ENCODE measurements at regions not wholly inside any gene's neighbourhood (a gene's known extent, or its start where the extent isn't known, plus 50 kb on each side); places are given as distances from the start of the nearest gene placed in this dataset.

DNA sequence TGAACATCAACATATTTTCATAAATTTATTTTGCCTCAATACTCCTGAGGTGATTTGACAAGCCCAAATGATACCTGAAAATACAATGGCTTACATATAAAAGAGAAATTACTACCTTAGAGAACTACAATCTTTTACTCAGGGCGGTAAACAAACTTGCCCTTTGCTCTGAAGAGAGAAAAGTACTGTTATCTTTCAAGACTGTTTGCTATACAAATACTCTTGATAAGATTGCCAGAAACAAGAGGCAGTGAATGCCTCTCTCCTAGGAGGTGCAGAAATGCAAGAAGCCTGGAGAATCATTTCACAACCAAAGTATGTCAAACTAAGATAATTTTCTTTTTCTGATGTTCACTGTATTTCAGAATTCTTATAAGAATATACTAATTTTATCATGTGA, 160.3 kb downstream of the ALX1 start:
- WGBS: 52% methylated on average over 1 of the region's 1 CpG
- no peaks in the 10 kb centered on the region for H3K36me3 ChIP-seq
- no peaks in the 10 kb centered on the region for H3K9me3 ChIP-seq
- no peaks in the 10 kb centered on the region for H3K4me1 ChIP-seq (replicated peaks)
- no peak overlapping the region for H3K4me3 ChIP-seq
- no peak overlapping the region for H3K27ac ChIP-seq
- TF ChIP-seq POLR2A (IDR thresholded peaks at IDR 0.05): no peak
- intact Hi-C loops (cut with DNase I): no loop called here
- no peaks in the 10 kb centered on the region for H3K27me3 ChIP-seq (replicated peaks; ENCODE audit: insufficient read depth)
- no peak for DNase-seq (ENCODE audit: low spot score)

DNA sequence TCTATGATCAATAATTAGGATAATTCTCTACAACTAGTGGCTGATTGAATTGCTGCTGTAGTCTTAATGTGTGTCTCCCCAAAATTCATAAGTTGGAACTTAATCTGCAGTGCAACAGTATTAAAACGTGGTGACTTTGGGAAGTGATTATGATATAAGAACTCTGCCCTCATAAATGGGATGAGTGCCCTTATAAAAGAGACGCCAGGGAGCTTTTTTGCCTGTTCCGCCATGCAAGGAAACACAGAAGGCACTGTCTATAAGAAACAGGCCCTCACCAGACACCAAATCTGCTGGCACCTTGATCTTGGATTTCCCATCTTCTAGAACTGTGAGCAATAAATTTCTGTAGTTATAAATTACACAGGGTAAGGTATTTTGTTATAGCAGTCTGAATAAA, 161.0 kb downstream of the ALX1 start:
- no peaks in the 10 kb centered on the region for H3K36me3 ChIP-seq
- H3K27me3 ChIP-seq (replicated peaks; ENCODE audit: insufficient read depth): no peaks in the 10 kb centered on the region
- no peak overlapping the region for H3K27ac ChIP-seq
- DNase-seq (ENCODE audit: low spot score): no peak
- 34% methylated on average over 3 of the region's 3 CpGs for WGBS
- no peak overlapping the region for H3K4me3 ChIP-seq
- H3K4me1 ChIP-seq (replicated peaks): no peaks in the 10 kb centered on the region
- intact Hi-C loops (cut with DNase I): no loop called here
- no peaks in the 10 kb centered on the region for H3K9me3 ChIP-seq
- TF ChIP-seq POLR2A (IDR thresholded peaks at IDR 0.05): no peak
- TF ChIP-seq, protein P1, sequence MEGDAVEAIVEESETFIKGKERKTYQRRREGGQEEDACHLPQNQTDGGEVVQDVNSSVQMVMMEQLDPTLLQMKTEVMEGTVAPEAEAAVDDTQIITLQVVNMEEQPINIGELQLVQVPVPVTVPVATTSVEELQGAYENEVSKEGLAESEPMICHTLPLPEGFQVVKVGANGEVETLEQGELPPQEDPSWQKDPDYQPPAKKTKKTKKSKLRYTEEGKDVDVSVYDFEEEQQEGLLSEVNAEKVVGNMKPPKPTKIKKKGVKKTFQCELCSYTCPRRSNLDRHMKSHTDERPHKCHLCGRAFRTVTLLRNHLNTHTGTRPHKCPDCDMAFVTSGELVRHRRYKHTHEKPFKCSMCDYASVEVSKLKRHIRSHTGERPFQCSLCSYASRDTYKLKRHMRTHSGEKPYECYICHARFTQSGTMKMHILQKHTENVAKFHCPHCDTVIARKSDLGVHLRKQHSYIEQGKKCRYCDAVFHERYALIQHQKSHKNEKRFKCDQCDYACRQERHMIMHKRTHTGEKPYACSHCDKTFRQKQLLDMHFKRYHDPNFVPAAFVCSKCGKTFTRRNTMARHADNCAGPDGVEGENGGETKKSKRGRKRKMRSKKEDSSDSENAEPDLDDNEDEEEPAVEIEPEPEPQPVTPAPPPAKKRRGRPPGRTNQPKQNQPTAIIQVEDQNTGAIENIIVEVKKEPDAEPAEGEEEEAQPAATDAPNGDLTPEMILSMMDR (IDR thresholded peaks at IDR 0.05): no peak
- no peak for TF ChIP-seq POLR2AphosphoS5 (IDR thresholded peaks at IDR 0.05)

DNA sequence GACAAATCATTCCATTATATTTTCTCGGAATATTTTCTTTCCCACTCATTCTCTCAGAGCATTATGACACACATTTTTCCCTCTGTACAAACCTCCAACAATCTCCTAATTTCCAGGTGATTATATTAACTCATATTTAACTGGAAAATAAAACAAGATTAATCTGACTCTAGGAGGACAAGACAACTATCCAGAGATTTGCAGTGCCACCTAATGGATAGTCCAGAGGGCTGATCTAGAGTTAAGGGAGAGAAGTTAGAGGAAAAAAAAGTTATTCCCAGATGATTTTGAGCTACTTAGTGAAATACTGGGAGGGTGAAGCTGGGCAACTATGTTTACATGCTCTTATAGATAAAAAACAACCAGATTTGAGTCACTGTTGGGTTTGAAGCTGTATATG, 161.7 kb downstream of the ALX1 start:
- Histone ChIP-seq H3K36me3 (no peaks in the 10 kb centered on the region), H3K27ac (no peak overlapping the region), H3K9me3 (no peaks in the 10 kb centered on the region), H3K27me3 (replicated peaks; ENCODE audit: insufficient read depth) (no peaks in the 10 kb centered on the region), H3K4me1 (replicated peaks) (no peaks in the 10 kb centered on the region), H3K4me3 (no peak overlapping the region)
- 80% methylated on average over 1 of the region's 1 CpG for WGBS
- no peak for DNase-seq (ENCODE audit: low spot score)
- TF ChIP-seq POLR2A (IDR thresholded peaks at IDR 0.05): no peak
- no peak for TF ChIP-seq POLR2AphosphoS5 (IDR thresholded peaks at IDR 0.05)
- TF ChIP-seq, protein P1 (IDR thresholded peaks at IDR 0.05): no peak
- intact Hi-C loops (cut with DNase I): no loop called here

DNA sequence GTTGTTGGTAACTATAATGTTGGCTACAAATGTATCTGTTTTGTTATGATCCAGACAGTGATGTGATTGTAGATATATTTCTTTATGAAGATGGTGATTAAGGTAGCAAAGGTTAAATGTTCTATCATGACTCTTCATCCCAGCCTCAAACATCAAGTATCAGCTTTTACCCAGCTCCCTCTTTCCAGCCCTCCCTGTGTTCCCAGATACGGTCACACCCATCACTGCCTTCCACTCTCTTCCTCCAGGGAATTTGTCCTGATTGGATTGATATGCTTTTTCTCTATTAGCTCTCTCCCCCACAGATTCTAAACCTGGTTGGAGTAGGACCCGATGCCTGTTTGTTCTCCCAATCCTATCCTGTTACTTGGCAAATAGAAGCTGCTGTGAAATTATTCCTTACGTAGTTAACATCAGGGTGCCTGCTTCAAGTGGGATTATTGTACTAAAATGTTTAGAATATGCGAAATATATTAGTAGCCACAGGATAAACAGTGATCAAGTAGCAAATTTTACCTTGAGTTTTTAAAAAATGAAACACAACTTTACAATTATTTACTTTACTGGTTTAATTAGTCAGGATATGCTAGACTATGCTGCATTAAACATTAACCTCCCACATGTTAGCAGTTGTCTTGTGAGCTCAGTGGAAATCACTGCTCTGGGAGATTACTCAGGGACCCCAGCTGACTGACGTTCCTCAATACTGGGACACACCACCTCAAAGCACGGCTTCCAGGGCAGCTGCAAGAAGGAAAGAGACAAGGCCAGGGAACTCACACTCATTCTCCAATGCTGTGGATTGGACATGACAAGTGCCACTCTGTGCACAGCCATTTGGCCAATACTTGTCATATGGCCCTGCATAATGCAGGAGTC, 165.3 kb downstream of the ALX1 start:
- no peak overlapping the region for H3K4me3 ChIP-seq
- no peak for TF ChIP-seq POLR2AphosphoS5 (IDR thresholded peaks at IDR 0.05)
- TF ChIP-seq, protein P1 (IDR thresholded peaks at IDR 0.05): no peak
- TF ChIP-seq POLR2A (IDR thresholded peaks at IDR 0.05): no peak
- H3K36me3 ChIP-seq: no peaks in the 10 kb centered on the region
- intact Hi-C loops (cut with DNase I): no loop called here
- DNase-seq (ENCODE audit: low spot score): no peak
- no peaks in the 10 kb centered on the region for H3K4me1 ChIP-seq (replicated peaks)
- H3K9me3 ChIP-seq: no peaks in the 10 kb centered on the region
- 33% methylated on average over 6 of the region's 6 CpGs for WGBS
- no peaks in the 10 kb centered on the region for H3K27me3 ChIP-seq (replicated peaks; ENCODE audit: insufficient read depth)
- no peak overlapping the region for H3K27ac ChIP-seq

DNA sequence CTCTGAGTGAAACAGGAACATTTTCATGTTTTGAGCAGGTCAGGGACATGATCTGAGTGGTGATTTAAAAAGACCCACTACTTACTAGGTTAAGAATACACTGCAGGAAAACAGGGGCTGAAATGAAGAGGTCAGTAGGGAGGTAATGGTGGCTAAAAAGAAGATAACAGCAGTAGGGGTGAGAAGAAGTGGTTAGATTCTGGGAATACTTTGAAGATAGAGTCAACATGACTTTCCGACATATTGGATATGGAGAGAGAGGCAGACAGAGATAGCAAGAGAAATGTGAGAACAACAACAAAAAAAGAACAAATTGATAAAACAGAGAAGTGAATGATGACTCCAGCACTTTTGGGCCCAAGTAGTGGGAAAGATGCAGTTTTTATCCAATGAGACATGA, 168.0 kb downstream of the ALX1 start:
- TF ChIP-seq, protein P1 (IDR thresholded peaks at IDR 0.05): no peak
- TF ChIP-seq POLR2A (IDR thresholded peaks at IDR 0.05): no peak
- no peak for TF ChIP-seq POLR2AphosphoS5 (IDR thresholded peaks at IDR 0.05)

More for the DNA sequence above, 168.0 kb downstream of the ALX1 start:
- DNase-seq (ENCODE audit: low spot score): no peak
- H3K4me1 ChIP-seq (replicated peaks): no peaks in the 10 kb centered on the region
- no peak overlapping the region for H3K4me3 ChIP-seq
- intact Hi-C loops (cut with DNase I): no loop called here
- H3K9me3 ChIP-seq: no peaks in the 10 kb centered on the region
- WGBS: 84% methylated on average over 1 of the region's 1 CpG
- H3K27ac ChIP-seq: no peak overlapping the region
- H3K27me3 ChIP-seq (replicated peaks; ENCODE audit: insufficient read depth): no peaks in the 10 kb centered on the region
- H3K36me3 ChIP-seq: no peaks in the 10 kb centered on the region
